ENCODE measurements at regions not wholly inside any gene's neighbourhood (a gene's known extent, or its start where the extent isn't known, plus 50 kb on each side); places are given as distances from the start of the nearest gene placed in this dataset.

DNA sequence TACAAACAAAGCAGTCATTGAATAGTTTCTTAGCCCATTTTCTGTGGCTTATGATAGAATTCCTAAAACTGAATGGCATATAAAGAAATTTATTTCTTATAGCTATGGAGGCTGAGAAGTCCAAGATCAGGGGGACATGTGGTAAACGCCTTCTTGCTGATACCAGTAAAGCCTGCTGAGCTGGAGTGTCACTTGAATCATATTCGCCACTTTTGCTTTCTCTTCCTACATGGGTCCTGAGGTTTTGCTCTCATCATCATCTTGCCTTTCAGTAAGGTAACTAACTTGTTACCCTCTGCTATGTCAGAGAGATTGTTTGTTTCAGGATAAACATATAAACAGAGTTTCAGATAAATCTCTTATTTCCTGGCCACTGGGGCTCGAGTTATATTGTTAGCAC lies 203.3 kb upstream of the DMRT1 start:
- Histone ChIP-seq H3K27me3 (ENCODE audit: control insufficient read depth in 2 of 2, insufficient read depth in 2 of 2, low read length in 2 of 2) (no peaks in the 10 kb centered on the region), H3K4me1 (ENCODE audit: control insufficient read depth, extremely low read depth, insufficient read depth, low read length) (no peaks in the 10 kb centered on the region), H3K36me3 (ENCODE audit: control insufficient read depth in 2 of 2, extremely low read depth in 1 of 2, insufficient read depth in 2 of 2, low read length in 2 of 2) (no peaks in the 10 kb centered on the region), H2AFZ (ENCODE audit: low read depth, low read length) (no peak overlapping the region), H3K9me3 (replicated peaks; ENCODE audit: control insufficient read depth, insufficient read depth, low read length) (no peaks in the 10 kb centered on the region), H3K9me1 (replicated peaks; ENCODE audit: control insufficient read depth, extremely low read depth, insufficient read depth, low read length) (no peaks in the 10 kb centered on the region), H3K79me2 (ENCODE audit: control insufficient read depth, insufficient read depth, low read length) (no peaks in the 10 kb centered on the region), H3K4me2 (ENCODE audit: insufficient read depth, low read length) (no peak overlapping the region), H3K4me3 (replicated peaks in 1 of 3; ENCODE audit: insufficient read depth in 1 of 3, low read depth in 1 of 3, low read length in 3 of 3) (no peak overlapping the region), H3K27ac (ENCODE audit: insufficient read depth, low read depth, low read length) (no peak overlapping the region), H3K9ac (replicated peaks; ENCODE audit: extremely low read depth, insufficient read depth, low read length) (no peak overlapping the region), H4K20me1 (replicated peaks; ENCODE audit: control insufficient read depth, extremely low read depth, insufficient read depth, low read length) (no peaks in the 10 kb centered on the region)
- no peak for DNase-seq (ENCODE audit: low read depth, low spot score)
- intact Hi-C loops (cut with micrococcal nuclease): no loop called here
- CTCF ChIA-PET: interaction anchor here (1.2 kb wide), 1 partner anchor 140 kb away, joined by 3 read pairs; no protein-coding TSS in a partner anchor
- BruUV-seq (replicated peaks): no TSS peak
- no peak for FAIRE-seq
- POLR2A ChIA-PET: no interaction called here
- dilution Hi-C loops (cut with MboI; ENCODE audit: extremely low pct_ligation_motif_present, low sequenced_read_pairs): no loop called here
- TF ChIP-seq, protein P1, sequence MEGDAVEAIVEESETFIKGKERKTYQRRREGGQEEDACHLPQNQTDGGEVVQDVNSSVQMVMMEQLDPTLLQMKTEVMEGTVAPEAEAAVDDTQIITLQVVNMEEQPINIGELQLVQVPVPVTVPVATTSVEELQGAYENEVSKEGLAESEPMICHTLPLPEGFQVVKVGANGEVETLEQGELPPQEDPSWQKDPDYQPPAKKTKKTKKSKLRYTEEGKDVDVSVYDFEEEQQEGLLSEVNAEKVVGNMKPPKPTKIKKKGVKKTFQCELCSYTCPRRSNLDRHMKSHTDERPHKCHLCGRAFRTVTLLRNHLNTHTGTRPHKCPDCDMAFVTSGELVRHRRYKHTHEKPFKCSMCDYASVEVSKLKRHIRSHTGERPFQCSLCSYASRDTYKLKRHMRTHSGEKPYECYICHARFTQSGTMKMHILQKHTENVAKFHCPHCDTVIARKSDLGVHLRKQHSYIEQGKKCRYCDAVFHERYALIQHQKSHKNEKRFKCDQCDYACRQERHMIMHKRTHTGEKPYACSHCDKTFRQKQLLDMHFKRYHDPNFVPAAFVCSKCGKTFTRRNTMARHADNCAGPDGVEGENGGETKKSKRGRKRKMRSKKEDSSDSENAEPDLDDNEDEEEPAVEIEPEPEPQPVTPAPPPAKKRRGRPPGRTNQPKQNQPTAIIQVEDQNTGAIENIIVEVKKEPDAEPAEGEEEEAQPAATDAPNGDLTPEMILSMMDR (IDR thresholded peaks at IDR 0.05; ENCODE audit: extremely low read depth in 1 of 2, insufficient read depth in 1 of 2, low read depth in 1 of 2, low read length in 2 of 2): no peak
- TF ChIP-seq FOS (IDR thresholded peaks at IDR 0.05; ENCODE audit: borderline replicate concordance, insufficient read depth, low read length) (no peak), POLR2AphosphoS5 (IDR thresholded peaks at IDR 0.05; ENCODE audit: insufficient read depth, low read depth, low read length) (no peak), MYC (IDR thresholded peaks at IDR 0.05; ENCODE audit: low read depth, low read length) (no peak), EZH2 (IDR thresholded peaks at IDR 0.05; ENCODE audit: borderline replicate concordance, low read depth, low read length, severe bottlenecking) (no peak), JUN (IDR thresholded peaks at IDR 0.05; ENCODE audit: borderline replicate concordance, insufficient read depth, insufficient read length, low read depth) (no peak), GATA2 (IDR thresholded peaks at IDR 0.05; ENCODE audit: insufficient read depth, insufficient read length, low read depth, low read length) (no peak), POLR2A (IDR thresholded peaks at IDR 0.05; ENCODE audit: low read depth, low read length) (no peak)
- TF ChIP-seq, protein P2, sequence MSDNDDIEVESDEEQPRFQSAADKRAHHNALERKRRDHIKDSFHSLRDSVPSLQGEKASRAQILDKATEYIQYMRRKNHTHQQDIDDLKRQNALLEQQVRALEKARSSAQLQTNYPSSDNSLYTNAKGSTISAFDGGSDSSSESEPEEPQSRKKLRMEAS (IDR thresholded peaks at IDR 0.05; ENCODE audit: insufficient read depth, insufficient read length): no peak

All from endothelial cell of umbilical vein (primary cell).